DND-41 (cell line): ENCODE measurements at regions not wholly inside any gene's neighbourhood (a gene's known extent, or its start where the extent isn't known, plus 50 kb on each side); places are given as distances from the start of the nearest gene placed in this dataset.

ENCODE experiments used
- ATAC-seq: fragments of 200-7000 bp; cut with Tn5 transposase; 3 replicates; pipeline ENCODE4 v1.9.1; 2021; ENCODE audit warnings: low read depth; ENCODE audit not compliant: insufficient read depth
- DNase-seq: peaks from one replicate; pipeline ENCODE4 v3.0.0-alpha.2; 2020
- H2AFZ ChIP-seq: 2 replicates; pipeline ENCODE4 v1.6.0; 2012; ENCODE audit warnings: low read depth, low read length
- H3K27ac ChIP-seq: 2 replicates; pipeline ENCODE4 v1.5.1; 2012; ENCODE audit warnings: low read length, inconsistent platforms
- H3K27me3 ChIP-seq: fragments of 200-600 bp; sonication (generic); 2 replicates; pipeline ENCODE4 v1.6.0; 2012; ENCODE audit warnings: low read length, mild to moderate bottlenecking, inconsistent platforms; ENCODE audit not compliant: insufficient read depth, poor library complexity
- H3K36me3 ChIP-seq: 2 replicates; pipeline ENCODE4 v1.5.1; 2012; ENCODE audit warnings: low read length, inconsistent platforms; ENCODE audit not compliant: insufficient read depth
- H3K4me1 ChIP-seq: 2 replicates; pipeline ENCODE4 v1.5.1; 2012; ENCODE audit warnings: mild to moderate bottlenecking, low read length; ENCODE audit not compliant: insufficient read depth
- H3K4me2 ChIP-seq: 2 replicates; pipeline ENCODE4 v1.6.0; 2012; ENCODE audit warnings: mild to moderate bottlenecking, moderate library complexity, low read length, inconsistent platforms; ENCODE audit not compliant: insufficient read depth
- H3K4me3 ChIP-seq, 2 experiments: fragments of 200-600 bp in 1 of 2; shearing (Covaris generic) in 1 of 2; 2 replicates each; pipeline ENCODE4 v1.5.1; 2012 to 2016; ENCODE audit warnings: inconsistent platforms in 2 of 2, low read length in 2 of 2, mild to moderate bottlenecking in 2 of 2, low read depth in 1 of 2, moderate library complexity in 1 of 2
- H3K79me2 ChIP-seq: 2 replicates; pipeline ENCODE4 v1.6.0; 2012; ENCODE audit warnings: low read length, inconsistent platforms; ENCODE audit not compliant: insufficient read depth
- H3K9ac ChIP-seq: 2 replicates; pipeline ENCODE4 v1.6.0; 2012; ENCODE audit warnings: low read depth, mild to moderate bottlenecking, inconsistent platforms, low read length, moderate library complexity
- H3K9me3 ChIP-seq: 2 replicates; pipeline ENCODE4 v1.5.1; 2012; ENCODE audit warnings: low read length, moderate library complexity, mild to moderate bottlenecking, inconsistent platforms; ENCODE audit not compliant: insufficient read depth, severe bottlenecking
- H4K20me1 ChIP-seq: 2 replicates; pipeline ENCODE4 v1.6.0; 2012; ENCODE audit warnings: low read length; ENCODE audit not compliant: insufficient read depth
- EZH2 ChIP-seq: IDR thresholded peaks from 3 replicates; pipeline ENCODE4 v1.6.1; 2012; ENCODE audit warnings: borderline replicate concordance, low read depth, mild to moderate bottlenecking, moderate library complexity, low read length, inconsistent platforms; ENCODE audit not compliant: severe bottlenecking
- TF ChIP-seq, protein P1 (sequence below): IDR thresholded peaks from 2 replicates; pipeline ENCODE4 v1.5.1; 2012; ENCODE audit warnings: borderline replicate concordance, low read length, moderate library complexity, mild to moderate bottlenecking; ENCODE audit not compliant: poor library complexity, severe bottlenecking; ENCODE audit errors: extremely low read depth

GRCh38 chr12:18907728-18908127, 169.8 kb downstream of the CAPZA3 start:
- H3K27me3 ChIP-seq, result peaks cover 11% of the 10 kb centered on the region
- no peak overlapping the region for H3K4me3 ChIP-seq
- no peak overlapping the region for H2AFZ ChIP-seq
- no peak overlapping the region for H3K4me2 ChIP-seq
- no peaks in the 10 kb centered on the region for H3K4me1 ChIP-seq
- no peaks in the 10 kb centered on the region for H3K36me3 ChIP-seq
- H3K27ac ChIP-seq, result no peak overlapping the region
- peaks cover 2% of the 10 kb centered on the region for H3K9me3 ChIP-seq
- DNase-seq, result no peak
- TF ChIP-seq, protein P1, sequence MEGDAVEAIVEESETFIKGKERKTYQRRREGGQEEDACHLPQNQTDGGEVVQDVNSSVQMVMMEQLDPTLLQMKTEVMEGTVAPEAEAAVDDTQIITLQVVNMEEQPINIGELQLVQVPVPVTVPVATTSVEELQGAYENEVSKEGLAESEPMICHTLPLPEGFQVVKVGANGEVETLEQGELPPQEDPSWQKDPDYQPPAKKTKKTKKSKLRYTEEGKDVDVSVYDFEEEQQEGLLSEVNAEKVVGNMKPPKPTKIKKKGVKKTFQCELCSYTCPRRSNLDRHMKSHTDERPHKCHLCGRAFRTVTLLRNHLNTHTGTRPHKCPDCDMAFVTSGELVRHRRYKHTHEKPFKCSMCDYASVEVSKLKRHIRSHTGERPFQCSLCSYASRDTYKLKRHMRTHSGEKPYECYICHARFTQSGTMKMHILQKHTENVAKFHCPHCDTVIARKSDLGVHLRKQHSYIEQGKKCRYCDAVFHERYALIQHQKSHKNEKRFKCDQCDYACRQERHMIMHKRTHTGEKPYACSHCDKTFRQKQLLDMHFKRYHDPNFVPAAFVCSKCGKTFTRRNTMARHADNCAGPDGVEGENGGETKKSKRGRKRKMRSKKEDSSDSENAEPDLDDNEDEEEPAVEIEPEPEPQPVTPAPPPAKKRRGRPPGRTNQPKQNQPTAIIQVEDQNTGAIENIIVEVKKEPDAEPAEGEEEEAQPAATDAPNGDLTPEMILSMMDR, result no peak
- TF ChIP-seq EZH2, result no peak
- no peaks in the 10 kb centered on the region for H4K20me1 ChIP-seq
- ATAC-seq, result no peak
- no peaks in the 10 kb centered on the region for H3K79me2 ChIP-seq
- no peak overlapping the region for H3K9ac ChIP-seq

DNA sequence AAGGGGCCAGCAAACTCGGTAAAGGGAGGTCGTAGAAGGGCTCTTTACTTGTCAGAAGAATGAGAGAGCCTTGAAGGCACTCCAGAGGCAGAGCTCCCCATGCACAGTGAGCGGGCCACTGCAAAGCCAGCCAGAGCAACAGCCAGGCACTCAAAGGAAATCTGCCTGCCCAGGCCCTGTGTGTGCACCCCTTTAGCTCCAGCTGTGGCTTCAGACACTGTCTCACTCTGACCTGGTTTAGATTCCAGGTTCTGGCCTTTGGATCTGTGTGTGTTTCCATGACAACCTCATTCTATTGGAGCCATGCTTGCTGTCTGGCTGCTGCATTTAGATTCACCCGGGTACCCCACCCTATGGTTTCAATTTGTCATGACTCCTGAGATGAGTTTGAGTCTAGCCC, 170.3 kb downstream of the CAPZA3 start:
- DNase-seq (no peak), ATAC-seq (no peak)
- Histone ChIP-seq H3K9me3 (peaks cover 2% of the 10 kb centered on the region), H3K27ac (no peak overlapping the region), H3K9ac (no peak overlapping the region), H3K27me3 (peaks cover 8% of the 10 kb centered on the region), H3K4me2 (no peak overlapping the region), H3K4me3 (no peak overlapping the region), H3K36me3 (no peaks in the 10 kb centered on the region), H2AFZ (no peak overlapping the region), H3K79me2 (no peaks in the 10 kb centered on the region), H4K20me1 (no peaks in the 10 kb centered on the region), H3K4me1 (no peaks in the 10 kb centered on the region)
- TF ChIP-seq, protein P1, result no peak
- TF ChIP-seq EZH2, result no peak

DNA sequence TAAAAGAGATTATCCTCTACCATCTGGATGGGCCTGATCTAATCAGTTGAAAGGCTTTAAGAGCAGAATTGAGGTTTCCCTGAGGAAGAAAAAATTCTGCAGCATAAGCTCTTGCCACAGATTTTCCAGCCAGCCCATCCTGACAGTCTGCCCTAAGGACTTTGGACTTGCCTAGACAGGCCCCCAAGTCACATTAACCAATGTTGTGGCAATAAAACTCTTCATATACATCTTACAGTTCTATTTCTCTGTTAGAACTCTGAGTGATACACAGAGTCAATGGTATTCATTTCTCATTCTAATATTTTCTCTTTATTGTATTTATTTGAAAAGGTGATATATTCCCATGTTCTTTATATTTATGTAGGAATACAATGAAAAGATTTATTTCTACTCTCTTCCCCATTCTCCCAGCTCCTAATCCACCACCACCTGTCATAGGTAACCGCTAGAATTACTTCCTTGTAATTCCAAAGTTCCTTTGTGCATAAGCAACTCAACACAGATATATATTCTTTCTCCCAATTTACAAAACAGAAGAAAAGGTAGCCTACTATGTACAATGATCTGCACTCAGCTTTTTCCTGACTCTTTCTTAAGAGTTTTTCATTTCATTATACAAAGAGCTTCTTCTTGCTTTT, 182.1 kb downstream of the CAPZA3 start:
- Histone ChIP-seq H3K4me2 (no peak overlapping the region), H3K9ac (no peak overlapping the region), H3K9me3 (no peaks in the 10 kb centered on the region), H3K4me3 (no peak overlapping the region), H3K36me3 (no peaks in the 10 kb centered on the region), H4K20me1 (no peaks in the 10 kb centered on the region), H3K4me1 (no peaks in the 10 kb centered on the region), H3K27ac (no peak overlapping the region), H3K79me2 (no peaks in the 10 kb centered on the region), H2AFZ (no peak overlapping the region), H3K27me3 (peaks cover 9% of the 10 kb centered on the region)
- ATAC-seq (no peak), DNase-seq (no peak)
- no peak for TF ChIP-seq EZH2
- TF ChIP-seq, protein P1, result no peak
